ENCODE measurements at regions not wholly inside any gene's neighbourhood (a gene's known extent, or its start where the extent isn't known, plus 50 kb on each side); places are given as distances from the start of the nearest gene placed in this dataset.

- Histone ChIP-seq H3K4me3 (ENCODE audit: low read depth in 1 of 3, low read length in 3 of 3) (no peak overlapping the region), H3K27me3 (ENCODE audit: control insufficient read depth in 4 of 4, insufficient read depth in 4 of 4, low read length in 3 of 4) (peaks cover 0 to 2% (median 0%) of the 10 kb centered on the region in 4 donors), H3K9ac (ENCODE audit: low read depth in 1 of 2, low read length in 2 of 2) (no peak overlapping the region), H3K36me3 (ENCODE audit: control insufficient read depth in 4 of 4, insufficient read depth in 3 of 4, low read depth in 1 of 4, low read length in 3 of 4) (no peaks in the 10 kb centered on the region), H3K4me1 (ENCODE audit: control insufficient read depth in 4 of 4, insufficient read depth in 4 of 4, low read length in 3 of 4) (no peaks in the 10 kb centered on the region), H3K27ac (ENCODE audit: low read depth in 1 of 2, low read length in 2 of 2) (no peak overlapping the region), H3K9me3 (ENCODE audit: control insufficient read depth in 4 of 4, low read length in 3 of 4) (no peaks in the 10 kb centered on the region)
- no peak for DNase-seq (ENCODE audit: low spot score)
- WGBS: 60% methylated on average over 1 of the region's 1 CpG
- no peak for TF ChIP-seq SP1 (IDR thresholded peaks at IDR 0.05)
- TF ChIP-seq ATF3 (IDR thresholded peaks at IDR 0.05): no peak
Observed at GRCh38 chr12:83214185-83214584, 527.5 kb downstream of the TMTC2 start.

- no peak overlapping the region for H3K4me3 ChIP-seq (ENCODE audit: low read depth in 1 of 3, low read length in 3 of 3)
Observed at GRCh38 chr12:83210933-83211332, 524.2 kb downstream of the TMTC2 start.

More at GRCh38 chr12:83210933-83211332, 524.2 kb downstream of the TMTC2 start:
- Histone ChIP-seq H3K27ac (ENCODE audit: low read depth in 1 of 2, low read length in 2 of 2) (no peak overlapping the region), H3K36me3 (ENCODE audit: control insufficient read depth in 4 of 4, insufficient read depth in 3 of 4, low read depth in 1 of 4, low read length in 3 of 4) (no peaks in the 10 kb centered on the region), H3K9me3 (ENCODE audit: control insufficient read depth in 4 of 4, low read length in 3 of 4) (no peaks in the 10 kb centered on the region), H3K27me3 (ENCODE audit: control insufficient read depth in 4 of 4, insufficient read depth in 4 of 4, low read length in 3 of 4) (peaks cover 0 to 2% (median 0%) of the 10 kb centered on the region in 4 donors), H3K4me1 (ENCODE audit: control insufficient read depth in 4 of 4, insufficient read depth in 4 of 4, low read length in 3 of 4) (no peaks in the 10 kb centered on the region), H3K9ac (ENCODE audit: low read depth in 1 of 2, low read length in 2 of 2) (no peak overlapping the region)
- 45% methylated on average over 2 of the region's 2 CpGs for WGBS
- DNase-seq (ENCODE audit: low spot score): no peak
- TF ChIP-seq RXRA (IDR thresholded peaks at IDR 0.05) (no peak), HNF4A (conservative IDR thresholded peaks at IDR 0.05) (no peak), CTCF (IDR thresholded peaks at IDR 0.05; ENCODE audit: low read depth, low read length, missing input control) (no peak), ATF3 (IDR thresholded peaks at IDR 0.05) (no peak), FOXA2 (IDR thresholded peaks at IDR 0.05) (no peak), RAD21 (IDR thresholded peaks at IDR 0.05) (no peak), SP1 (IDR thresholded peaks at IDR 0.05) (no peak), FOXA1 (IDR thresholded peaks at IDR 0.05) (no peak), ZBTB33 (IDR thresholded peaks at IDR 0.05) (no peak), YY1 (IDR thresholded peaks at IDR 0.05) (no peak), JUND (IDR thresholded peaks at IDR 0.05) (no peak), NR2F2 (IDR thresholded peaks at IDR 0.05) (no peak), TAF1 (conservative IDR thresholded peaks at IDR 0.05) (no peak), GABPA (IDR thresholded peaks at IDR 0.05 in 1 of 2, conservative IDR thresholded peaks at IDR 0.05 in 1 of 2) (no peak)
